Heart left ventricle (tissue), 13 donors: ENCODE measurements at regions not wholly inside any gene's neighbourhood (a gene's known extent, or its start where the extent isn't known, plus 50 kb on each side); places are given as distances from the start of the nearest gene placed in this dataset.

Source experiments
- POLR2A ChIP-seq, 2 donors: fragments of 450-650 bp; IDR thresholded peaks; one replicate each; pipeline ENCODE4 v1.6.1; 2017; ENCODE audit warnings: antibody characterized with exemption in 2 of 2, mild to moderate bottlenecking in 2 of 2, moderate library complexity in 2 of 2
- TF ChIP-seq, protein P1 (sequence below), 12 donors: fragments of 200-600 bp; sonication (generic) in 4 of 12; IDR thresholded peaks; one replicate each; pipeline versions ENCODE4 v1.5.0 to v1.8.0; 2018 to 2022; ENCODE audit warnings: antibody characterized with exemption in 12 of 12, mild to moderate bottlenecking in 5 of 12
- donor health status: ischemic (EF 13 %, LVEDD 7.1; RV severe dilation, severe dysfunction).
- donor health status: DM: no; HTN: yes; CAD: no.
- donor health status: DM: no; HTN: no; CAD: no.
- donor health status: ischemic (EF 25% LVEDD 6.9; RV normal size, moderate dysfunction).
- donor health status: ischemic (EF 25% LVEDD 5.7; RV mildly dilated, moderate dysfunction).
- donor health status: ischemic (EF 35%, LVEDD 5.7; RV mildly dilated, moderate dysfunction).
- donor health status: nonischemic (EF 11% LVEDD 7.7; RV severe dilation, severe dysfunction).
- donor health status: DM: yes; HTN: yes; CAD: no.
- donor health status: PGD.
- donor health status: ischemic (EF 29% LVEDD 5.4; RV normal size, mild dysfunction).
- donor health status: nonischemic (EF 23%, LVEDD 6.1; RV moderate dilation, normal function).

DNA sequence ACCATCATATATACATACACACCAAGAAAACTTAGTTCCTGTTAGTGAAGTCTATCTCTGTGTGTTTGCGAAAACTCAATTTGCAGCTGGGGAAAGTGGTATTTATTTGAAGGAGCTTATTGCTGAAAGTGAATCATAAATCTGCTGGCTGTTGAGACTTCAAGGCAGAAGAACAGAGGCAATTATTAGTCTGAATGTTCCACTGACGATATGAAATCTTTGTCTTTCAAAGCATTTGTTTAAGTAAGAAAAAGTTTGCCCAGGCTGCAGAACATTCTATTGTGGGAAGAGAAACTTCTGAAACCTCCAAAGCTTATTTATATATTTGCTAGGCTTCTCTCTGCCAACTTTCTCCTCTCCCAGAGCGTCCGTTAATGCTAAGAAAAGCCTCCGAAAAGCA lies 255.7 kb upstream of the TMPO start:
- TF ChIP-seq, protein P1, sequence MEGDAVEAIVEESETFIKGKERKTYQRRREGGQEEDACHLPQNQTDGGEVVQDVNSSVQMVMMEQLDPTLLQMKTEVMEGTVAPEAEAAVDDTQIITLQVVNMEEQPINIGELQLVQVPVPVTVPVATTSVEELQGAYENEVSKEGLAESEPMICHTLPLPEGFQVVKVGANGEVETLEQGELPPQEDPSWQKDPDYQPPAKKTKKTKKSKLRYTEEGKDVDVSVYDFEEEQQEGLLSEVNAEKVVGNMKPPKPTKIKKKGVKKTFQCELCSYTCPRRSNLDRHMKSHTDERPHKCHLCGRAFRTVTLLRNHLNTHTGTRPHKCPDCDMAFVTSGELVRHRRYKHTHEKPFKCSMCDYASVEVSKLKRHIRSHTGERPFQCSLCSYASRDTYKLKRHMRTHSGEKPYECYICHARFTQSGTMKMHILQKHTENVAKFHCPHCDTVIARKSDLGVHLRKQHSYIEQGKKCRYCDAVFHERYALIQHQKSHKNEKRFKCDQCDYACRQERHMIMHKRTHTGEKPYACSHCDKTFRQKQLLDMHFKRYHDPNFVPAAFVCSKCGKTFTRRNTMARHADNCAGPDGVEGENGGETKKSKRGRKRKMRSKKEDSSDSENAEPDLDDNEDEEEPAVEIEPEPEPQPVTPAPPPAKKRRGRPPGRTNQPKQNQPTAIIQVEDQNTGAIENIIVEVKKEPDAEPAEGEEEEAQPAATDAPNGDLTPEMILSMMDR (IDR thresholded peaks at IDR 0.05), result no peak
- TF ChIP-seq POLR2A (IDR thresholded peaks at IDR 0.05), result no peak
